ENCODE measurements at regions not wholly inside any gene's neighbourhood (a gene's known extent, or its start where the extent isn't known, plus 50 kb on each side); places are given as distances from the start of the nearest gene placed in this dataset.

- DNase-seq = peak; percentile 84 to 88
Measured at GRCh38 chr1:67561704-67562113, 123.3 kb upstream of the GADD45A start.

- no peak for DNase-seq
Measured at GRCh38 chr1:67563684-67564083, 121.3 kb upstream of the GADD45A start.

DNA sequence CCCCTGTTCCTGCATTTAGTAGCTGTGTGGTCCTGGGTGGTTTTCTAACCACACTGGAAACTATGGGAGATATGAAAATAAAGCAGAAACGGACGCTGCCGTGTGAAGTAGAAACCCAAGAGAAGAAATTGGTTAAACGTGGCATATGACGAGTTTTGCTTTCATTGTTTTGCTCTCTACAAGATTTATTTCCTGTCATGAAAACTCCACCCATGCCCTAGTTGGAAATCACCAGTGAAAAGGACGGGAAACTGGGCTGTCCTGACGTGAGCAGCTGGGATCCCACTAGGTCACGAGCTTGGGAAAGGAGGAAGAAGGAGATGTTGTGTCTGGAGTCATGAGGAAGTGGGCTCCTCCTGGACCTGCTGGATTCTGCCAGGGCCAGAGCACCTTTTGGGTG lies 120.8 kb upstream of the GADD45A start:
- no peak for DNase-seq

- DNase-seq = no peak
Measured at GRCh38 chr1:67566803-67567377, 118.1 kb upstream of the GADD45A start.

GRCh38 chr1:67570486-67571143 lies 114.4 kb upstream of the GADD45A start:
- DNase-seq = no peak

DNA sequence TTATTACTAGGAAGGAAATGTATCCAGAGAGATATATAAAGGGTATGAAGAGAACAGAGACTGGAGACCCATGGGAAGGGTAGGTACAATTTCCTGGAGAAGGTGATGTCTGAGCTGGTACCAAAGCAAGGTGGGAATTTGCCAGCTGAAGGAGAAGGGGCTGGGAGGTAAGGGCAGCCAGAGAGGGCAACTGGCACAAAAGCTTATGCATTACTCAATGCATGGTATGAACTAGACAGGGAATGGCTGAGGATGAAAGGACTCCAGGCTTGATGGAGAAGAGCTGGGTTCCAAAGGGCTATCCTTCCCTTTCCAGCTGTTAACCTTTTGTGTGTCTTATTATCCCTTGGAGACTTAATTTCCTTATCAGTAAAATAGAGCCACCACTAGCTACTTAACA lies 113.6 kb upstream of the GADD45A start:
- DNase-seq = no peak

DNA sequence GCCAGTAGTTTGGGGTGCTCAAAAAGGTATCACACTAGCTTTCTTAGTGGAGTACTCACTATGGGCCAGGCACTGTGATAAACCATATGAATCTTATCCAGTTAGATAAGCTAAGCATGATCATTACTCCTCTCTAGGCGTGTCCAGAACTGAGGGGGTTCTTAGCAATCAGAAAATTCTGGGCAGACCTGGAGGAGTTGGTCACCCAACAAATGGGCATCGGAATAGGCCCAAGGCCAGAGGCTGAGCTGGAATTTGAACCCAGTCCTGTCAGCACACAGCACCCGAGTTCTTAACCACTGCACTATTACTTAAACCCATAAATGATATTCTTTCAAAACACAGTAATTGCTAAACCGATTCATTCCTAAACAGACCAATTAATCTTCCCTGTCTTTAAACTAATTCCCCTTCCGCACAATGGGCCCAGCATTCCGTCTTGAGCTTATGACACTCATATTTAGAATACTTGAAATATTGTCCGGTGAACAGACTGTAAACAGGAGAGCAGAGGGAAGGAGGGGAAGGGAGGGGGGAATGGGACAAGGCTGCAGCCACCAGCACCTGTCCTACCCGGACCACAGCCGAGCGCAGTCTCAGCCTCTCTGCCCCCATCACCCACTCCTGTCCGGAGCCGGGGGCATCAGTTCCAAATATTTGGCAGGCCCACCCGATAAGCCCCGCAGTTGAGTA lies 113.0 kb upstream of the GADD45A start:
- DNase-seq = no peak

DNA sequence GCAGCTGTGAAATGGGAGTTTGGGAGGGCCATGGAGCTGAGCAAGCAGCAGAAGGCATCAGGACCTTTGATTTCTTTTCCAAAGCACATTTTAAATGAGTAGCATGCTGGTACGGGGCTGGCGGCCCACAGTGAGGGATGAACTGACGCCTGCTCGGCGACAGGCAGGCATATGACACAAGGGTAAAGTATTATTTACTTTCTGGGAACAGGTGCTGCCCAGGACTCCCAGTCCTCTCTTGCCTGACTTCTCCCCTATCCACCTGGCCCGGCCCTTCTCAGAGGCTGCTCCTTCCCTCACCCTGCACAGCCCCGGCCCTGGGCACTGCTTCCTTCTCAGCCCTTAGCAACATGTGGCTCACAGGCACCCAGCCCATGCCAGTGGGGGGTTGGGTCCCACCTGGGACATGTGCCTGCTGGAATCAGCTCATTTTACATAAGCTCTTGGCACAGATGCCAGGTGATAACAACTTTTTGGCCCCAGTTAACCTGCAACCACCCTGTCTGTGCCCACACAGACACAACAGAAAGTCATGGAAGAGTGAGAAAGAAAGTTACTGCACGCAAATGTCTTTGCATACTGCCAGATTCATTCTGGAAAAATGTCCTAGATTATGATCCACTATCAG lies 112.3 kb upstream of the GADD45A start:
- no peak for DNase-seq

DNA sequence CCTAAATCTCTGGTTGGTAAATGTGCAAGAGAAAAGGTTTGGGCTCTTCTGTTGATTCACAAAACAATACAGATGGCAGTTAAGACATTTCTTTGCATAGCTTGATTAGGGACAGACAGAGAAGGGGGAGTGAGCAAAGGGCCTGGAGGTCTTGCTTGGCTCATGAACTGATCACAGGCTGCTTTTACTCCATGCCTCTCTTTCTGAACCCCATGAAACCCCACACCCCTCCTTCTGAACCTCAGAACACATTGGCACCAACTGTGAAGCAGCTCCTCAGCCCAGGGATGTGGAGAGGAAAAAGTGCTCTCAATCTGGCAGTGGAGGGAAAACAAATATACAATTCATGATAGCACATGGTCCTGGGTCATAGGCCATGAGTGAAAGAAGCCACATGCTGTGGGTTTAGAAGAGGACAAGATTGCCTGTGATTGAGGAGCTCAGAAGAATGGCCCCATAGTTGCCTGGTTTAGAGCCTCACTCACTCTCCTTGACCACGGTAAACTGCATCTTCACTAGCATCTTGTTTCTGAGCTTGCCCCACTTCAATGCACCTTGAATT lies 111.6 kb upstream of the GADD45A start:
- DNase-seq = no peak

GRCh38 chr1:67574221-67574620 lies 110.8 kb upstream of the GADD45A start:
- DNase-seq = no peak

DNA sequence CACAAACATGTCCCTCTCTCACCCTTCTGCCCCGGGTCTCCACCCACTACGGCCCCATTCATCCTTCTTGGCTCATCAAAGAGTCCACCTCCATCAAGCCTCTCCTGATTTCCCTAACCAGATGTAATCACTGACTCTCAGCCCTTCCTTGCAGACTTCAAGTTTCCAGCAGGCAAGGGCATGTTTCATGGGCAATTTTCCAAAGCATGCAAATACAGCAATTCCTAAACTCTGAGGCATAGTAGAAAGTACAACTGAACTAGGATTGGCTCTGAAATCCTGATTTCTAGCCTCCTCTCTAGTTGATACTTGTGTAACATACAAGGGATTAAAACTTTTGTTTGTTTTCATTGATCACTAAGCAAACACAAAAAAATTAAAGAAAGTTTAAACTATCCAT lies 109.1 kb upstream of the GADD45A start:
- DNase-seq = no peak

DNA sequence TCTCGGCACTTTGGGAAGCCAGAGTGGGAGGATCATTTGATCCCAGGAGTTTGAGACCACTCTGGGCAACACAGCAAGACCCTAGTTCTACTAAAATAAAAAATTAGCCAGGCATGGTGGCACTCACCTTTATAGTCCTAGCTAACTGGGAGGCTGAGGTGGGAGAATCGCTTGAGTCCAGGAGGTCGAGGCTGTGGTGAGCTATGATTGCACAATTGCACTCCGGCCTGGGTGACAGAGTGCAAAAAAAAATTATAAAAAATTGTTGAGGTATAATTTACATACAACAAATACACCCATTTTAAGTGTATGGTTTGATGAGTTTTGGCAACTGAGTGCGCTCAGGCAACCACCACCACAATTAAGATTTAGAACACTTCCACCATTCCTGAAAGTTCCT lies 108.5 kb upstream of the GADD45A start:
- no peak for DNase-seq

GRCh38 chr1:67577646-67578045 lies 107.4 kb upstream of the GADD45A start:
- DNase-seq = no peak

GRCh38 chr1:67578397-67579020 lies 106.5 kb upstream of the GADD45A start:
- no peak for DNase-seq

DNA sequence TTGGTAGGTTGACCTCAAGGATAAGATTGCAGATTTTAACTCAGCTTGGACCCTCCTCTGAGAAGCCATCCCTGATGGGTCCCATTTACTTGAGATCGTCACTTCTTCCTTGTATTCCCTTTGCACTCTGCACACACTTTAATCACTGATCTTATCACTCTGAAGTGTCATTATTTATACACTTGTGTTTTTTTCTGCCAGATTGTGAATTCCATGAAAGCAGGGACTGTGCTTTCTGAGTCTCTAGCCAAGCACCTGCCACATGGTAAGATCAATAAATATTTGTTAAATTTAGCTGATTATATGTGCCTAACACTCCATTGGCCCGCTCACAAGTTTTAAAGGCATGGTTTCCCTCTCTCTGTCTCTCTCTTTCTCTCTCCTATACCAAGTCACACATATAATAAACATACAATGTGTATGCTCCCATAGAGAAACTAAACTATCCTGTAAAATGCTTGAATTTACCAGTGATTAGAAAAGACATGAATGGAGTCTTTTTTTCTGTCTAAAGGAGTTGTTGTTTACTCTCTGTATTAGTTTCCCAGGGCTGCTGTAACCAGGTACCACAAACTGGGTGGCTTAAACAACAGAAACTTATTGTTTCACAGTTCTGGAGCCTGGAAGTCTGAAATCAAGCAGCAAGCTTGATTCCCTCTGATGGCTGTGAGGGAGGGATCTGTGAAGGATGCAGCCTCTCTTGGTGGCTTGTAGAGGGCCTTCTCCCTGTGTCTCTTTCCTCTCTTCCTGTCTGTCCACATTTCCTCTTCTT lies 105.2 kb upstream of the GADD45A start:
- DNase-seq = no peak

DNA sequence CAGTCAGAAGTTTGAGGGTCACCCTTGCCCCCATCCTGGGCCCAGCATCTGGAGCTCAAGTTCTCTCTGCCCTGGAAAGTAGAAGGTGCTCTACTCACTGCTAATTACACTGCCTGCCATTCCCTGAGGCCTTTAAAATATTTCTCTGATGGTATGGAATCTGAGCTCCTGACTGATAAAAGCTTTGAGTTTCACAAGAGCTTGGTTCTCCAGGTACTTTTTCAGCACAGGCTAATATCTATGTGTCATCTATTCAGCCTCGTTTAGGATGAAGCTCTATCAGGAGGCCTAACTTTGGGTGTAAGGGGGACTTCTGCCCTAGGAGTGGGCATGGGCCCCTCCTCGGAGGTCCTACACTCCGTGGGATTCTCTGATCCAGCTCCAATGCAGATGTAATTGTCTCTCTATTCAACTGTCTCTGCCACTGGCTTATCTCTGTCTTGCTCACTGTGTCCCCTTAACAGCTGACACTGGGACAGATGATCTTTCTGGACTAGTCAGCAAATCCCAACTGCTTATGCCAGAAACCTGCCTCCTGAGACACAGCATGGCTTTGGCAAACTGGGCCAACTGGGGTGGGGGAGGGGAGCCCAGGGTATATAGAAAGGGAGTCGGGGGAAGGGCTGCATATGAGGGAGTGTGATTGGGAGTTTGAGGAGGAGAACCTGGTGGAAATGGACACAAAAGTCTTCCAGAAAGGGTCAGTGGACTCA lies 104.2 kb upstream of the GADD45A start:
- no peak for DNase-seq

DNA sequence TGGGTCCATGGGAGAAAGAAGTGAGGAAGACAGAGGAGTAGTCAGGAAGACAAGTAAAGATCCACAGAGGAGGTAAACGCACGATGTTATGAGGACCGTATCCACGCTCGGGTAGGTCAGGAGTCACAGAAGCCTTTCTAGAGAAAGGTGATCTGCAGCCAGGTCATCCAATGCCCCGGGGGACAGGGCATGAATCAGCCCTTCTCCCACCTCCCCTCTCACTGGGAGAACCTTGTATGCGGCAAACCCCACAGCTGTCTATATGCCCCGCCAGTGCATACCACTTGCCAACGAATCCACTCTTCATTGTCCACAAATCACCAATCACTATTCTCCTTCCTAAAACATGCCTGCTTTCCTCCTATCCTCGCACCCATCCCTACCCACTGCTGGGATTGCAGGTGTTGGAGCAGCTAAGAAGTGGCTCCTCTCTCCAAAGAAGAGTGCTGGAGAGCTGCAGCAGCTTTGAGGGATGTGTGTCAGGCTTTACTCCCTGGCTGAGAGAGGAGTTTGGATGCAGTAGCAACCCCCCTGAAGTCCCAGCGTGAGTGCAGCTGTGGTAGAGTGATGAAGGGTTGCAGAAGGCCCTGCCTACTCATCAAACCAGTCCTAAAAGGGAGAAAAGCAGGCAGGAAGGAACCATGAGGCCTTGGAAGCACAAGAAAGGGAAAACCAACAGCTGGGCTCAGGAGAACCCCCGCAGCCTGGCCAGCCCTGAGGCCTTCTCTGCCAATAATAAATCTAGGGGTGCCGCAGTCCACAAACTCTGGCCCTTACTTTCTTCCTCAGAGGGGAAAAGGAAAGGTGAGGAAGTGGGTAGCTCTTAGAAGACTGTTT lies 102.2 kb upstream of the GADD45A start:
- no peak for DNase-seq

- no peak for DNase-seq
Measured at GRCh38 chr1:67583462-67583950, 101.5 kb upstream of the GADD45A start.

GRCh38 chr1:67584938-67585337 lies 100.1 kb upstream of the GADD45A start:
- no peak for DNase-seq

DNA sequence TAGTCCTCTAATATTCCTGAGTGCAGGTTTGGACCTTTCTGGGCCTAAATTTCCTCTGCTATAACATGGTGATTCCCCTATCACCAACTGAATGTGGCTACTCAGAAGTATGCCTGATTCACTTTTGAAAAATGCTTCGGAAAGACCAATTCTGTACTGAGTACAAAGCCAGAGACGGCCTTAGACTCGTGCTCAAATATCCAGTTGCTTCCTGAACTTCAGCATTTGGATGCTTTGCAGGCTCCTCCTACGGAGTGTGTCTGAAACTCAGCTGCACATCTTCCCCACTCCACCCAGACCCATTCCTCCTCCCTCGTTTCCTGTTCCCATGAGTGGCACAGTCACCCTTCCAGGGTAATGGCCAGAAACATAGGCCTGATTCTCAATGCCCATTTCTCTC lies 98.4 kb upstream of the GADD45A start:
- no peak for DNase-seq
